Activated T-helper 1 cell treated with anti-CD3 and anti-CD28 coated beads, Interleukin-12 subunit alpha, Interleukin-12 subunit beta, Interleukin-2, Interleukin-4 antibody, amounts not matched to agents 30 ng/mL and 10 ng/mL and 1 ng/mL, durations not matched to agents 14 hours and 24 hours and 36 hours (primary cell): ENCODE measurements at regions not wholly inside any gene's neighbourhood (a gene's known extent, or its start where the extent isn't known, plus 50 kb on each side); places are given as distances from the start of the nearest gene placed in this dataset.

Source experiments
- DNase-seq: peaks from one replicate; pipeline ENCODE4 v3.0.0; 2021; ENCODE audit warnings: low spot score
- H3K27ac Mint-ChIP-seq: one replicate; pipeline ENCODE4 v1.8.0; 2021; ENCODE audit warnings: mild to moderate bottlenecking, mixed read lengths
- H3K27me3 Mint-ChIP-seq: one replicate; pipeline ENCODE4 v1.8.0; 2022; ENCODE audit warnings: mild to moderate bottlenecking, moderate library complexity, mixed read lengths; ENCODE audit not compliant: insufficient read depth
- H3K36me3 Mint-ChIP-seq: one replicate; pipeline ENCODE4 v1.8.0; 2021; ENCODE audit warnings: low read depth, mixed read lengths
- H3K4me1 Mint-ChIP-seq: one replicate; pipeline ENCODE4 v1.8.0; 2021; ENCODE audit warnings: low read depth, mixed read lengths
- H3K4me3 Mint-ChIP-seq: one replicate; pipeline ENCODE4 v1.8.0; 2021; ENCODE audit warnings: mild to moderate bottlenecking, moderate library complexity, mixed read lengths
- H3K9me3 Mint-ChIP-seq: one replicate; pipeline ENCODE4 v1.8.0; 2021; ENCODE audit warnings: mixed read lengths
- intact Hi-C: fragments of 100-400 bp; cut with micrococcal nuclease; formaldehyde crosslinking; loops from one replicate; pipeline ENCODE4 v1.15.1; 2024

GRCh38 chr12:105761075-105761474, 377.7 kb downstream of the NUAK1 start:
- Mint-ChIP-seq H3K9me3 (no peaks in the 10 kb centered on the region), H3K27me3 (peaks cover 2% of the 10 kb centered on the region), H3K36me3 (no peaks in the 10 kb centered on the region), H3K4me1 (no peaks in the 10 kb centered on the region), H3K27ac (no peak overlapping the region), H3K4me3 (no peak overlapping the region)
- no peak for DNase-seq
- intact Hi-C loops, result no loop called here

DNA sequence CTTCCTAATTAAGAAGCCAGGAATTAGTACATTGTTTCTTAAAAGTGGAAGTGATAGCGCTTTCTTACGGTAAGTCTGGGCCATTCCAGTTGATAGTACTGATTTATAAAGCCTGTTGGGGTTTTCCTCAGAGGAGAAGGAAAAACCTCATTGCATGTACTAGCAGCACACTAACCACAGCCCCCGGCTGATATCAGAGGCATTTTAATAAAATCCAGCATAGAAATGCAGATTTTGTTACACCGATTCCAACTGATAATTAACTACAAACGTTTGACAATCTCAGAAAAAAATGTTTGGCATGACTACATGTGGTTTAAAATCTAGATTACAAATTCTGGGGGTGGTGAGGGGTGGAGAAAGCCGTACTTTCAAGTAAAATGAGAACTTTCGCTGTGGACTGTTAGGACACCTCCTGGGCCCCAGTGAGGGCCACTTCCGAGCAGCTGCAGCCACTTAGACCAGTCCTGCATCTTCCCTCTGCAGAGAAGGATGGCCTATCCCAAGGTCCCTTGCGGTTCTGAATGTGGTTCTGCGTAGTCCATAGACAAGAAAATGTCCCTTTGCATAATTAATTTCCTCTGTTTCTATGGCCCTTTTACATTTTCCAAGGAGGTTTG, 374.4 kb downstream of the NUAK1 start:
- intact Hi-C loops, result no loop called here
- Mint-ChIP-seq H3K9me3 (no peaks in the 10 kb centered on the region), H3K36me3 (no peaks in the 10 kb centered on the region), H3K27ac (no peak overlapping the region), H3K4me1 (no peaks in the 10 kb centered on the region), H3K27me3 (peaks cover 3% of the 10 kb centered on the region), H3K4me3 (no peak overlapping the region)
- no peak for DNase-seq

DNA sequence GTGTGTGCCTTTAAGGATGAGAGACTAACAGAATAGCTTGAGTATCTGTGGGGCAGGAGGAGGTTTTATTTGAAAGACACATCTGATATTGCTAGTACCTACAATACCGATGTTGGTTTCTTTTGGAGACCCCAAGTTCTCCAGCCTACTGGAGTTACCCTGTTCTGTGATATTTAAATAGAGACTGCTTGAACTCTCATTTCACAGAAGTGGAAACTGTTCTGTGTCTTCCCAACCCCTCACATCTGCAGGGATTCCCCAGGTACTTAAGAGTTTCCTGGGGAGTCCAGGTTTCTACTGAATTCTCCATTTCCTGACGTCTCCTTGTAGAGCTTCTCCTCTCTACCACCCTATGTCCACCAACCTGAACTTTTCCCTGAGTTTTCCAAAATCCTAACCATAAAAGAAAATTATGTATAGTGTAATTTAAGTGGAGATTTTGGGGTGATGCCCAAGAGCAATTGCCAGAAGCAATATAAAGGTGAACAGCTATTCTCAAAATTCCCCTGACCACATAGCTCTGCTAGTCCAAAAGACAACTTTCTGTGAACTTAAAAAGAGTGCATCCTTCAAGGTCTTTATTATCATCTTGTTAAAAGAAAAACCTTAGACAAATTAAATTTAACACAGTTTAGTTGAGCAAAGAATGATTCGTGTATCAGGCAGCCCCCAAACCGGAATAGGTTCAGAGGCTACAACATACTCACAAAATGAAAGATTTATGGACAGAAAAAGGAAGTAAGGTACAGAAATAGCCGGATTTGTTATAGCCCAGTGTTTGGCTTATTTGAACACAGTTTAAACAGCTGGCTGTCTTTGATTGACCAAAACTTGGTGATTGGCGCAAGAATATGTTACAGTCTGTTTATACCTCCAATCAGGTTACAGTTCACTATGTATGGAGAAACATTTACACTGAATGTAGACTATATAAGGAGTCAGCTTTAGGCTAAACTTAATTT, 373.4 kb downstream of the NUAK1 start:
- Mint-ChIP-seq H3K9me3 (no peaks in the 10 kb centered on the region), H3K27ac (no peak overlapping the region), H3K4me3 (no peak overlapping the region), H3K27me3 (peaks cover 6% of the 10 kb centered on the region), H3K36me3 (no peaks in the 10 kb centered on the region), H3K4me1 (no peaks in the 10 kb centered on the region)
- DNase-seq, result no peak
- intact Hi-C loops, result no loop called here

- Mint-ChIP-seq H3K27ac (no peak overlapping the region), H3K27me3 (peaks cover 6% of the 10 kb centered on the region), H3K4me3 (no peak overlapping the region), H3K9me3 (no peaks in the 10 kb centered on the region), H3K4me1 (no peaks in the 10 kb centered on the region), H3K36me3 (no peaks in the 10 kb centered on the region)
- intact Hi-C loops, result no loop called here
- DNase-seq, result no peak
Observed at GRCh38 chr12:105766029-105766428, 372.7 kb downstream of the NUAK1 start.

DNA sequence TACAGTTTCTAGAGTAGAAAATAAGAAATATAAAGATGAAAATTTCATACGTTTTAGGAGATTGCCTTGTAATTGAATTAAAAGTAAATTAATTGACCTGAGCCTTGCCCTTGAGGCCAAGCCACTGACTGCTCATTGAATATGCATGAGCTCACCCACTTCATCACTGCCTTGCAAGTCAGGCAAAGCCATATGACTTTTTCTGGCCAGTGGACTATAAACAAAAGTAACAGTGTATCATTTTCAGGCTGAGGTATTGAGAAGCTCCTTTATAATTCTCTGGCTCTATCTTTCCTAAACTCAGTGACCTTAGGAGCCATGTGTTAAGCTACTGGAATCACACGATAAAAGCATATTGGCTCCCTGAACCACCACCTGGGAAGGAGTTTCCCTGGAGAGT, 369.3 kb downstream of the NUAK1 start:
- no peaks in the 10 kb centered on the region for H3K9me3 Mint-ChIP-seq
- H3K4me1 Mint-ChIP-seq, result no peaks in the 10 kb centered on the region
- no peak overlapping the region for H3K4me3 Mint-ChIP-seq
- peaks cover 4% of the 10 kb centered on the region for H3K27me3 Mint-ChIP-seq
- DNase-seq, result no peak
- intact Hi-C loops, result no loop called here
- H3K27ac Mint-ChIP-seq, result no peak overlapping the region
- H3K36me3 Mint-ChIP-seq, result no peaks in the 10 kb centered on the region

DNA sequence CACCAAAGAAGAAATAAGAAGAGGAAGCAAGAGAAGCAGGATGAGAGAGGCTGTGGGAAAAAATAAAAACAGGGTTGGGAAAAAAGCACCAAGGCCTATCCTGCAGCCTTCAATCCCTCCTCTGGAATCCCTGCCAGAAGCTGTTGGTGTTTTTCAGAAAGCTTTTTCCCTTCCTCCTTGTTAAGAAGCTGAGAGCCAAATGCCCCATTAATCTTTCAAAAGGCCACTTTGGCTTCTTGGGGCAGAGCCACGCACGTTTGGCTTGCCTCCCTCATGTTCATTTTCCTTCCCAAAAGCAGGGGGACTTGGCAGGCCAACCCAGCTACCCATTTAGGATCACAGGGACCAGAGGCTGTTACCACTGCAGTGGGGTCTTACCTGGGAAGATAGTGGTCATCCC, 365.3 kb downstream of the NUAK1 start:
- no peak for DNase-seq
- Mint-ChIP-seq H3K9me3 (peaks cover 4% of the 10 kb centered on the region), H3K27ac (no peak overlapping the region), H3K4me1 (no peaks in the 10 kb centered on the region), H3K36me3 (no peaks in the 10 kb centered on the region), H3K27me3 (peaks cover 4% of the 10 kb centered on the region), H3K4me3 (no peak overlapping the region)
- intact Hi-C loops, result no loop called here

DNA sequence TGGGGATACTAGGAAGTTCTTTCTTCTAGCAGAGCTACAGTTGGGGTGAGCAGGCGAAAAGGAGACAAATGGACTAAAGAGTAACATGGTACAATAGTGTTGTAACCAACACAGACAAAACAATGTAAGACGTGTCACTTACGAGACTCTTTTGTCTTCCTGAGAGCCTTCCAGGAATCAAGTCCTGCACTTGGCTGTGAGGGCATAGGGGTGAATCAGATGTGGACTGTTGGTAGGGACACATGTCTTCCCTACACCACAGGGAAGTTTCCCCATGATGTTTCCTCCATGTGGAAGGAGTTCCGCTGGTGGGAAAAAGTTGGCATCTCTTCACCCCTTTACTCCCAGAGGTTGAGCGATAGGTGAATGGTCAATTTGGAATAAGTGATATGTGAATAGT, 364.7 kb downstream of the NUAK1 start:
- H3K4me1 Mint-ChIP-seq, result no peaks in the 10 kb centered on the region
- no peak overlapping the region for H3K4me3 Mint-ChIP-seq
- H3K27me3 Mint-ChIP-seq, result peaks cover 4% of the 10 kb centered on the region
- DNase-seq, result no peak
- peaks cover 4% of the 10 kb centered on the region for H3K9me3 Mint-ChIP-seq
- H3K36me3 Mint-ChIP-seq, result no peaks in the 10 kb centered on the region
- H3K27ac Mint-ChIP-seq, result no peak overlapping the region
- intact Hi-C loops, result no loop called here

DNA sequence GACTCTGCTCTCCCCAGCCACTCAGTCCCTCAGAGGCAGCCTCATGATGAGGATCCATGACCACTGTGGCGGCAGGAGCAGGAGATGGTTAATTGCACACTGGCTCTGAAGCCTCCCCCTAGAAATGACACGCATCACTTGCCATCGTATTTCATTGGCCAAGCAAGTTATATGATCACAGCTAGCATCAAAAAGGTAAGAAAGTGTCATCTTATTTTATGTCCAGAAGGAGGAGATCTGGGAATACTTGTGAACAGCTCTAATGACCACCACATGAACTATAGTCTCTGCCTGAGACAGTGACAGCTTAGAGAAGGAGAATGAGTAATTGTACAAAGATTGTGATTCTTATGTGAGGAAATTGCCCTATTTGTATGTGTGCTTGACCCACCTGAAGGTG, 363.4 kb downstream of the NUAK1 start:
- no peak overlapping the region for H3K27ac Mint-ChIP-seq
- DNase-seq, result no peak

GRCh38 chr12:105783983-105784947, 354.5 kb downstream of the NUAK1 start:
- peaks cover 6% of the 10 kb centered on the region for H3K27me3 Mint-ChIP-seq
- DNase-seq, result no peak
- H3K9me3 Mint-ChIP-seq, result no peaks in the 10 kb centered on the region
- H3K27ac Mint-ChIP-seq, result no peak overlapping the region
- H3K4me1 Mint-ChIP-seq, result peaks cover 6% of the 10 kb centered on the region
- intact Hi-C loops, result no loop called here
- H3K4me3 Mint-ChIP-seq, result no peak overlapping the region
- H3K36me3 Mint-ChIP-seq, result no peaks in the 10 kb centered on the region

More for the DNA sequence above, 363.4 kb downstream of the NUAK1 start:
- Mint-ChIP-seq H3K36me3 (no peaks in the 10 kb centered on the region), H3K9me3 (peaks cover 4% of the 10 kb centered on the region), H3K4me3 (no peak overlapping the region), H3K27me3 (no peaks in the 10 kb centered on the region), H3K4me1 (no peaks in the 10 kb centered on the region)
- intact Hi-C loops, result no loop called here

DNA sequence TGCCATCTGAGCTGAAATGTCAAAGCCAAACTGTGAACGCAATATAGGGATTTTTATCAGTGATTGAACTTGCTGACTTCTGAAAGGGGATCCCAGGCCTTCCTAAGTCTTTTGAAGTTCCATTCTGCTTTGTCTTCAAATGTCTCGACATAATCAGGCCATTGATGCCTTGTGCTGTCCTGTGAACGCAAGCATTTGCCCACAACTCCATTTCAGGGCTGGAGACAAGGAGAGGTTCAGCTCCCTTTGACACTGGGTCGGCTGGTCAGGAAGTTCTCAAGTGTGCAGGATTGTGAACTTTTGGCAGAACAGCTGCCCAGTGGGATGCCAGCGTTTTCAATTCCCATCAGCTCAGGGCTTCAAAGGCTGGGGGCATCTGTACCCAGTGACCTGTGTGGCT, 345.3 kb downstream of the NUAK1 start:
- DNase-seq, result no peak
- no peaks in the 10 kb centered on the region for H3K36me3 Mint-ChIP-seq
- H3K27me3 Mint-ChIP-seq, result peaks cover 7% of the 10 kb centered on the region
- H3K4me1 Mint-ChIP-seq, result no peaks in the 10 kb centered on the region
- H3K27ac Mint-ChIP-seq, result no peak overlapping the region
- H3K9me3 Mint-ChIP-seq, result no peaks in the 10 kb centered on the region
- no peak overlapping the region for H3K4me3 Mint-ChIP-seq
- intact Hi-C loops, result no loop called here

DNA sequence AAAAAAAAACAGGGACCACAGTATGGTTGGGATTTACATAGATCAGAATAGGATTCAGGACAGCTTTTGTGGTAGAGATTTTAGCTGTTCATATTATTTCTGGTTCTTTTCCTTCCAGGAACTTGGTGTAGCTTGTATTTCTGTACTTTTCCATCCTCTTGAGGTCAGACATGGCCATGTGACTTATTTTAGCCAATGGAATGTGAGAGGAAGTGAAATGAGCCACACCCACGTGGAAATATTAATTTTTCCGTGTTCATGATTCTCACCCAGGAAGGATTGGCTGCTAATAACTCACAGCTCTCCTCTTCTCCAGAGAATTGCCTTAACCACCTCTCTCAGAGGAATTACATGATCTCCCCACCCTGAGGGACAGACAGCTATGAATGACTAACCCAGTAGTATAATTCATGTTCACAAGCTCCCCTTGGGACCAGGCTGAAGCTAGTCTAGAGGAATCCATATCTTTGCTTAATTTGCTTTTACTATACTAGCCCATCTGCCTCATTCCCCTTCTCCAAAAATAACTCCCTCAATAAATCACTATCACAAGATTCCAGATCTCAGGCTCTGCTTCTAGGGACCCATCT, 340.4 kb downstream of the NUAK1 start:
- no peaks in the 10 kb centered on the region for H3K36me3 Mint-ChIP-seq
- DNase-seq, result no peak
- no peaks in the 10 kb centered on the region for H3K4me1 Mint-ChIP-seq
- no peaks in the 10 kb centered on the region for H3K9me3 Mint-ChIP-seq
- intact Hi-C loops, result no loop called here
- no peak overlapping the region for H3K27ac Mint-ChIP-seq
- no peak overlapping the region for H3K4me3 Mint-ChIP-seq
- H3K27me3 Mint-ChIP-seq, result no peaks in the 10 kb centered on the region

- H3K4me1 Mint-ChIP-seq, result no peaks in the 10 kb centered on the region
- no peak overlapping the region for H3K27ac Mint-ChIP-seq
- no peaks in the 10 kb centered on the region for H3K27me3 Mint-ChIP-seq
- no peak for DNase-seq
- H3K9me3 Mint-ChIP-seq, result no peaks in the 10 kb centered on the region
- H3K4me3 Mint-ChIP-seq, result no peak overlapping the region
- H3K36me3 Mint-ChIP-seq, result no peaks in the 10 kb centered on the region
- intact Hi-C loops, result no loop called here
Observed at GRCh38 chr12:105799103-105799502, 339.7 kb downstream of the NUAK1 start.
